Prostate gland (tissue), 2 donors: ENCODE measurements at regions not wholly inside any gene's neighbourhood (a gene's known extent, or its start where the extent isn't known, plus 50 kb on each side); places are given as distances from the start of the nearest gene placed in this dataset.

ENCODE experiments used
- CTCF ChIP-seq, 4 experiments: fragments of 200-600 bp in 2 of 4; fragments of 450-650 bp in 2 of 4; sonication (generic) in 2 of 4; IDR thresholded peaks; 1 replicate in 3 of 4; 2 replicates in 1 of 4; pipeline ENCODE4 v1.5.1; 2016 to 2019; ENCODE audit warnings: antibody characterized with exemption in 4 of 4, mild to moderate bottlenecking in 2 of 4, moderate library complexity in 2 of 4
- POLR2A ChIP-seq: fragments of 450-650 bp; IDR thresholded peaks from one replicate; pipeline ENCODE4 v1.6.1; 2016; ENCODE audit warnings: antibody characterized with exemption, mild to moderate bottlenecking

- TF ChIP-seq CTCF (IDR thresholded peaks at IDR 0.05) (no peak), POLR2A (no peak)
Observed at GRCh38 chr14:76930549-76930948, 98.0 kb downstream of the IRF2BPL start.
